K562 (cell line): ENCODE measurements at regions not wholly inside any gene's neighbourhood (a gene's known extent, or its start where the extent isn't known, plus 50 kb on each side); places are given as distances from the start of the nearest gene placed in this dataset.

ENCODE experiments used
- CBFB ChIP-seq: sonication (generic); formaldehyde crosslinking; IDR thresholded peaks from 2 replicates; pipeline ENCODE4 v1.4.0; 2020; ENCODE audit warnings: mild to moderate bottlenecking, missing genetic modification reagents
- CTCF ChIP-seq, 3 experiments: IDR thresholded peaks in 2 of 3; conservative IDR thresholded peaks in 1 of 3; 2 replicates each; pipeline ENCODE4 v1.5.1; 2011 to 2012; ENCODE audit warnings: low read length in 3 of 3, mild to moderate bottlenecking in 3 of 3, control low read depth in 2 of 3, improper control_type of control experiment in 1 of 3, inconsistent platforms in 1 of 3, low read depth in 1 of 3, mixed read lengths in 1 of 3, moderate library complexity in 1 of 3; ENCODE audit not compliant: insufficient read depth in 2 of 3
- CUX1 ChIP-seq: fragments of 200-800 bp; sonication (Bioruptor generic); IDR thresholded peaks from 2 replicates; pipeline ENCODE4 v1.6.1; 2016; ENCODE audit warnings: missing genetic modification characterization, missing compliant biosample characterization
- EP300 ChIP-seq: IDR thresholded peaks from 2 replicates; pipeline ENCODE4 v1.6.1; 2012; ENCODE audit warnings: low read length, improper control_type of control experiment
- GTF3C2 ChIP-seq: IDR thresholded peaks from 3 replicates; pipeline ENCODE4 v1.6.1; 2011; ENCODE audit warnings: borderline replicate concordance, mild to moderate bottlenecking, moderate library complexity; ENCODE audit not compliant: insufficient read length; ENCODE audit errors: extremely low read depth
- NRF1 ChIP-seq, 2 experiments: fragments of 450-650 bp; IDR thresholded peaks in 1 of 2; conservative IDR thresholded peaks in 1 of 2; 2 replicates each; pipeline ENCODE4 v1.6.1; 2014; ENCODE audit warnings: mild to moderate bottlenecking in 2 of 2
- POLR2A ChIP-seq: fragments of 450-650 bp; conservative IDR thresholded peaks from 2 replicates; pipeline ENCODE4 v1.6.1; 2016
- SMAD1 ChIP-seq: fragments of 150-350 bp; IDR thresholded peaks from 2 replicates; pipeline ENCODE4 v1.6.1; 2014; ENCODE audit warnings: low read length, low read depth; ENCODE audit not compliant: partially characterized antibody
- TGIF2 ChIP-seq: sonication (generic); formaldehyde crosslinking; IDR thresholded peaks from 2 replicates; pipeline ENCODE4 v1.8.1; 2022; ENCODE audit warnings: mild to moderate bottlenecking, missing genetic modification reagents, moderate library complexity
- TOE1 ChIP-seq, 2 experiments: fragments of 450-650 bp in 1 of 2; sonication (generic) in 1 of 2; formaldehyde crosslinking in 1 of 2; IDR thresholded peaks; 2 replicates each; pipeline versions ENCODE4 v1.7.1 to v1.8.0; 2016 to 2022; ENCODE audit warnings: borderline replicate concordance in 2 of 2, mild to moderate bottlenecking in 2 of 2, antibody characterized with exemption in 1 of 2, inconsistent platforms in 1 of 2, low read depth in 1 of 2, missing genetic modification reagents in 1 of 2, moderate library complexity in 1 of 2
- ZNF197 ChIP-seq: fragments of 200-800 bp; sonication (Bioruptor generic); IDR thresholded peaks from 2 replicates; pipeline ENCODE4 v1.6.1; 2016; ENCODE audit warnings: low read depth, missing genetic modification characterization, missing compliant biosample characterization
- ZNF584 ChIP-seq: fragments of 200-800 bp; sonication (Bioruptor generic); IDR thresholded peaks from 2 replicates; pipeline ENCODE4 v1.6.1; 2016; ENCODE audit warnings: low read depth, mild to moderate bottlenecking, missing genetic modification characterization, missing compliant biosample characterization

- TF ChIP-seq CTCF (IDR thresholded peaks at IDR 0.05 in 2 of 3, conservative IDR thresholded peaks at IDR 0.05 in 1 of 3; ENCODE audit: insufficient read depth in 2 of 3, low read depth in 1 of 3, low read length in 3 of 3) (no peak), TOE1 (IDR thresholded peaks at IDR 0.05; ENCODE audit: borderline replicate concordance) (no peak), TOE1 (CRISPR knock-in tag; IDR thresholded peaks at IDR 0.05; ENCODE audit: borderline replicate concordance, low read depth) (no peak), POLR2A (no peak), SMAD1 (no peak), CBFB (CRISPR knock-in tag) (no peak), GTF3C2 (no peak), EP300 (no peak), NRF1 (conservative IDR thresholded peaks at IDR 0.05 in 1 of 2, IDR thresholded peaks at IDR 0.05 in 1 of 2) (no peak), ZNF197 (CRISPR knock-in tag) (no peak), CUX1 (no peak), ZNF584 (CRISPR knock-in tag) (no peak), TGIF2 (CRISPR knock-in tag) (no peak)
These were observed 75.1 kb downstream of the BOLA3 start for GRCh38 chr2:74072565-74072964.
